GM20431 (cell line): ENCODE measurements at regions not wholly inside any gene's neighbourhood (a gene's known extent, or its start where the extent isn't known, plus 50 kb on each side); places are given as distances from the start of the nearest gene placed in this dataset.
"Not testable (repeated sequence)": the region's sequence is repeated elsewhere in the genome, so short reads cannot be mapped to it uniquely, and the experiment has no call there.

Experiments used
- in situ Hi-C: fragments of 300-500 bp; cut with MseI, MboI; formaldehyde crosslinking; loops from one replicate; pipeline ENCODE4 v1.15.0; 2020; ENCODE audit warnings: low sequenced_read_pairs; ENCODE audit not compliant: unreplicated experiment

DNA sequence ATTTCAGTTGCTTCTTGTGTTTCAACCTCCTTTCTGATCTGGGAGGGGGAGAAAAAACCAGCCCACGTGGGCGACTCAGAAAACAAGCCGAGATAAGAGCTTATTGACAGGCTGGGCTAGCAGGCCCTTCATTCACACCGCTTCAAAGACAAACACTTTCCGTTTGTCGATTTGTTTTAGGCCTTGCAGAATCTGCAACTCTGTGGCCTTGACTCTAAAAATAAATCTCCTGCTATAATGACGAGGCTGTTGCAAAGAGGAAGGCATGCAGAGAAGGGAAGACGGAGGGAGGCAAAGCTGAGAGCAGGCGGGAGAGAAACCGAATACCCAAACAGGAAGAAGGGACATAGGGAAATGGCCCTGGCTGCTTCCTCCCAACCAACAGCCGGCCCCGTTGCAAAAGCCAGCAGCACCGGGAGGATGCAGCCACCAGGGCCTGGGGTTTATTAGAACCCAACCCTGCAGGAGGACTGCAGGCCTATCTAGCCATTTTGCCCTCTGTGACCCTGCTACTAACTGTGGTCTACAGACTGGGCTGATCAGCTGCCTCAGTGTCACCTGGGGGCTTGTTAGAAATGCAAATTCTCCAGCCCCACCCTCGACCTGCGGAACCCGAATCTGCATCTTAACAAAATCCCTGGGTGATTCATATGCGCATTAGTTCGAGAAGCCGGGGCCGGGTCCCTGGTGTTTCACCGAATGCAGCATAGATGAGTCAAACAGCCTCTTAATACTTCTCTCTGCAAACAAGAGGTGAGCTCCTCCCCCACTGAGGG is 325.5 kb downstream of the BCOR start:
- in situ Hi-C loops: no loop called here

DNA sequence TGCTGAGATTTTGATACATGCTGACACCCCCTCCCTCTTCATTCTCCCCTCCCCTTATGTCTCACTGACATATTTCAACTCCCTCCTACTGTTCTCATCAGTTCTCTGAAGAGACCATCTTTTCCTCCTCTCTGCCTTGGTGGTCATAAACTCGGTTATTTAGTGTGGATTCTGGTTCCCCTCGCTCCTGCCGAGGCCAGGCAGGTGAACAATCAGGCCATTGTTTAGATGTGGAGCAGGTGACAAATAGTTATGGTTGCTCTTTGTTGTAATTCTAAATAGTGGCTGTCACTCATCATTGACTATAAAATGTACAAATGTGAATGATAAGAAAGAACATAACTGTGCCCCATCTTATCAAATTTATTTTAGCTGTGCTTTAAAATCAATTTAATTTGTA is 324.6 kb downstream of the BCOR start:
- in situ Hi-C loops: no loop called here

DNA sequence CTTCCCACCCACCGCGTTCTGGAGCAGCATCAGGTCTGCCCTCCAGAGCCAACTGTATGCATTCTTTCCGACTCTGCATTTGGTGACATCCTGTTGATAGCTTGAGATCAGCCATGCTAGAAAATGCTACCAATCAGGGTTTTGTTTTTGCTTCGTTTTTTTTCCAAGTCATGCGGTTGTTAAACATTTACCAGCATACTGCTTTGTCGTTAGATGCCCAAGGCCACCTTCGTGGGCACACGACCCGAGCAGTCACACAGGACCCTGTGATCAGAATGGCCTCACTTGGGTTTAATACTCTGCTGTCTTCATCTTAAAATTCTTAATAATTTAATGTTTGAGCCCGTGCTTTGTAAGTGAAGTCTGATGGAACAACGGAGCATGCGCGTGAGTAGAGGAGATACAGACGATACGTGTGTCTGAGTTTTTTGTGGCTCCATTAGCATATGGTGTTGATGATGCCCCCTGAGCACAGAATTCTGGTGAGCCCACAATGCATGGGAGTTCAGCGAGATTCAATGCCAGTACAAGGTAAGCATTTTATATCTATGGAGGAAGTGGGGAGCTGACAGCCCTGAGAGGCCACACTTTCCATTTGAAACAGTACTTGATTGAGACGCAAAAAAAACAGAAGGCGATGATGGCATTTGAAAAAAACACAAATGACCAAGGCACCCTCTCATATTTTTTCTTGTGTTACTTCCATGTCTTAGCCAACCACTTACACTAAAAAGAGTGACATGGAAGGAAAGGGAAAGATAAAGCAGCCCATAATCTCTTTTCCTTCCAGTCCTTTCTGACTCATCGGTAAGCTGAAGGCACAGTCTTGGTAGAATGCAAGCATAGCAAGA is 323.6 kb downstream of the BCOR start:
- in situ Hi-C loops: no loop called here

DNA sequence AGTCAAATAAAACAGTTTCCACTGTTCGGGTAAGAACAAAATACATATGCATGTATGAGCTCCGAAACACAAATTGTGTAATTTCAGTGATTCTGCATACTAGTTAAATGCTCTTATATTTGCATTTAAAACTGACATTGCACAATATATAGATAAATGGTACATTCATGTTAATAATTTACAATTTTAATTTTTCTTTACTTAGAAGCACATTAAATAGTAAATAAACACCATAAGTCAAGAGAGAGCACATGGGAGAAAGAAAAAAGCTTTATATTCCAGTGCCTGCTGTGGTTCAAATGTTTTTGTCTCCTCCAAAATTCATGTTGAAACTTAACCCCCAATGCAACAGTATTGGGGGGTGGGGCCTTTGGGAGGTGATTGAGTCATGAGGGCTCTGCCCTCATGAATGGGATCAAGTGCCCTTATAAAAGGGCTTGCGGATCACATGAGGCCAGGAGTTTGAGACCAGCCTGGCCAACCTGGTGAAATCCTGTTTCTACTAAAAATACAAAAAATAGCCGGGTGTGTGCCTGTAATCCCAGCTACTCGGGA is 322.9 kb downstream of the BCOR start:
- in situ Hi-C loops: no loop called here

DNA sequence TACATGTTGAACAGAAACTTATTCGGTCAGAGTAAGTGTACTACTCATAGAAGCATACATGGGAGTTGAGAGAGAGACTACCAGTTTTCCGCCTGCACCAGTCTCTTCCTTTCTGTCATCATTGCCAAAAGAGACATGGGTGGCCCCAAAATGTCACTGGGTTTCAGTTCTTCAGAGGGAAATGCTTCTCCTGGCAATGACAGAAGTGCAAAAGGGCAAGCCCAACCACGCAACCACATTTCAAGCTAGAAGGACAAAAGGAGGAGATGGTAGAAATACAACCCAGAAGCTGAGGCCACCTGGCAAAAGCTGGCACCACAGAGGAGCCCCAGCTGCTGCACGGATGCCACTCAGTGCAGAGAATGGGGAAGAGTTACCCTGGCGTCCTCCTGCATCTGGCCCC is 320.1 kb downstream of the BCOR start:
- in situ Hi-C loops: no loop called here

DNA sequence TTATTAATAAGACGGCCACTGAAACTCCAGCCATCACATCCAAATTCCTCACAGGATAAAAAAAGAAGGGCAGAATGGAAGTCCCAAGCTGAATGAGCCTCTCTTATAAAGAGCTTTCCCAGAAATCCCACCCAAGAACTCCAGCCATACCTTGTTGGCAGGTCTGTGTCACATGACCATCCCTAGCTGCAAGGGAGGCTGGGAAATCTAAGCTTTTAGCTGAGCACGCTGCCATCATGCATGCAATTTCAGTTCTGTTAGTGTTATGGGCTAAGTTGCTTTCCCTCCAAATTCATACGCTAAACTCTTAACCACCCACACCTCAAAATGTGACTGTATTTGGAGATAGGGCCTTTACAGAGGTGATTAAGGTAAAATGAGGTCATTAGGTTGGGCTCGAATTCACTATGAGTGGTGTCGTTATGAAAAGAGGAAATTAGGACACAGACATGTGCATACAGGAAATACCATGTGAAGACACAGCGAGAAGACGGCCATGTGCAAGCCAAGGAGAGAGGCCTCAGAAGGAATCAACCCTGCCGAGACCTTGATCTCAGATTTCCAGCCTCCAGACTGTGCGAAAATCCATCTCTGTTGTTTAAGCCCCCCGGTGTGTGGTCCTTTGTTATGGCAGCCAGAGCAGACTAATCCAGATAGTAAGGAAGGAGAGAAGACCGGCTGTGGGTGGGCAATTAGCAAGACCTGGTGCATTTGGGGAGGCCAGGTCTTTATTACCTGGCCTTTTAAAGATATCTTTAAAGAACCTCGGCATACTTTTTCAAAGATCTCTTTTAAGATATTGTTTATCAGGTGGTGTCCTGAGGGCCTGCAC is 317.6 kb downstream of the BCOR start:
- in situ Hi-C loops: no loop called here

DNA sequence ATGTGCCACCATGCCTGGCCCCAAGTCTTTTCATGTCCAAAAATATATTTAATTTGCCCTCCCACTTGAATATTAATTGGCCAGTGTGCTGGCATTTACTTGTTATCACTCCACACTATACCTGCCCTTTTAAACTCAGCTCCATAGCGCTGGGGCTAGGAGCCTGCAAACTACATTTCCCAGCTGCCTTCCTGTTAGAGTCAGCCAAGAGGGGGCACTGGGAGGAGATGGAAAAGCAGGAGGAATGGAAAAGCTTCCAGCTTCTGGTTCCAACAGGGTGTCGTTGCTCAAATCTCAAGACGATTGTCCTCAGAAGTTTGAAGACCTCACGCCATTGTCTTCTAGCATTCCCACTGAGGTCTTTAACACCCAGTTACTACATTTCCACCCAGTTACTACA is 315.5 kb downstream of the BCOR start:
- in situ Hi-C loops: no loop called here

DNA sequence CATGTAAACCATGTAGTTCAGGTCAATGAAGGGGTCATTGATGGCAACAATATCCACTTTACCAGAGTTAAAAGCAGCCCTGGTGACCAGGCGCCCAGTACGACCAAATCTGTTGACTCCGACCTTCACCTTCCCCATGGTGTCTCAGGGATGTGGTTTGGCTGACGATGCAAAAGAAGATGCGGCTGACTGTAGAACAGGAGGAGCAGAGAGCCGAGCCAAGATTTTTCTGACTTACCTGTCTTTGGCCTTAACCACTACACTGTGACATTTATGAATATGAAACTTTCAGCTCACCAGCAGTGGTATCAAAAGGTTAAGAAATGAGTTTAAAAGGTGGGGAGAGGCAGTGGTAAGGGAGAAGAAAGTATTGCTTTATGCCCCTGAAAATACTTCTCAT is 309.8 kb downstream of the BCOR start:
- in situ Hi-C loops: no loop called here

DNA sequence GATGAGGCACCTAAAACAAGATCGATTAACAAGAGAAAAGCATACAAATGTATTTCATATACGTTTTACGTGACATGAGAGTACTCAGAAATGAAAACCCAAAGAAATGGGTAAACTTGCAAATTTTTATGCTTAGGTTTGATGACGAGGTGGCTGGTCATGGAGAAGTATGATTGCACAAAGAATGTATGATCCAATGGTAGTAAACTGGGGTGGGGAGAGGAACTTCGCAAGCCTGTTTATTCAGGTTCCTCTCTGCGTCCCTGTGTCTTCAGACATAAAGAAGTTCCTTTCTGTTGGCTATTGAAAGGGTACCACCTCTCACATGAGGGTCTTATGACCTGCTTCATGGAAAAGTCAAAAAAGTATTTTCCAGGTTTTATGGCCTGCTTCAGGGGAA is 309.2 kb downstream of the BCOR start:
- in situ Hi-C loops: no loop called here

DNA sequence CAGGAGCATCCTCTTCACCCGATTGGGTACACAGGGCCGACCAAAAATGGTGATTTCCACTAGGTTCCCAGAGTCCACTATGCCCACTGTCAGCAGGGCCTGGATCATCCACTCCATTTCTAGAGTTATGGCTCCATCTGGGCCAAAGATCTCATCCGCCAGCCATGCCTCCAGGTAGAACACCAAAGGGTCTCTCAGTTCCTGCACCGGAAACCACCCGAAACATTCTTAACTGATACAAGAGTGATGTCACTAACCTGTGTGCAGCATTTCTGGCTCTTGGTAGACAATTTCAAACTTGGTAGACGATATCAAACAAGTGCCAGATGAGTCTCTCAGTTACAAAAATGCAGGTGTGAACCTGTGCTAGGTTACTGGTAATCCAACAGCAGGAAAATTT is 306.1 kb downstream of the BCOR start:
- in situ Hi-C loops: no loop called here

DNA sequence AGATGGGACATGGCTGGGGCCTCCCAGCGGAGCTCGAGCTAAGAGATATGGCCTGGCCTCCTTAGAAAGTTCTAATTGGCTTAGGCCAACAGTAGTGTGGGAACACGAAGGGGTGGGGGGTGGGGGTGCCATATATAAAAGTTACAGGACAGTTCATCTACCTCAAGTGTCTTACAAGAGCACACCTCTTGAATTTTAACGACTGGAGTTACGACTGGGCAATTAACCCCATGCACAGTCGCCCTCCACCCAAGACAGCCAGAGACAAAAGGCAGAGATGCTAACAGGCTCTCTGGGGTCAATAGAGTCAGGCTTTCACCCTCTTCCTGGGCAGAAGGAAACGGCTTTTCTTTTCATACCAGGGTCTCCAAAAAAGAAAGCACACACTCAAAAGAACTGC is 302.2 kb downstream of the BCOR start:
- in situ Hi-C loops: no loop called here

DNA sequence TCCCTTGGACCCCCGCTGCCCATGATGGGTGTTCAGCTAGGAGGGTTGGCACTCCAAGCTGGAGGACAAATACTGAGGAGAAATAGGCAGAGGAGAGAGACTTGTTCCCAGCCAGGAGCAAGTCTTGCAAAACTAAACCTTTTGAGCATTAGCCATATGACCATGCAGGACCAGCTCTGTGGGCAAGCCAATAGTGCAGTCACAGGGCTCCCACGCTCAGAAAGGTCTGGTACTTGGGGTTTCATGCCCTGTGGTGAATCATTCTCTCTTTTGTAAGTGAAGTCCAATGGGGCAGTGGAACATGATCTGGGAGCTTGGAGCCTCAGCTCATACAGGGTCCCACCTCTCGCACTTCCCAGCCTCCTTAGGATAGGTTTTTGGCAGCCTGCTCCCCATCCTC is 300.9 kb downstream of the BCOR start:
- in situ Hi-C loops: no loop called here

DNA sequence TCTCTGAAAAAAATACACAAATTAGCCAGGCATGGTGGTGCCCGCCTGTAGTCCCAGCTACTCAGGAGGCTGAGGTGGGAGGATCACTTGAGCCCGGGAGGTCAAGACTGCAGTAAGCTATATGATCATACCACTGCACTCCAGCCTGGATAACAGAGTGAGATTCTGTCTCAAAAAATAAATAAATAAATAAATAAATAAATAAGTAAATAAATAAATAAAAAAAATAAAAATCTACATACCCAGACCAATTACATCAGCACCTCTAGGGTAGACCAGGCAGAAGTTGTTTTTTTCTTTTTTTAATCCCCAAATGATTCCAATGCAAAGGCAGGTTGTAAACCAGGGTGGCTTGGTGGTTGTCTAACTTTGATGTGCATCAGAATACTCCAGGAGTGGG is 299.3 kb downstream of the BCOR start:
- in situ Hi-C loops: not testable (repeated sequence)

DNA sequence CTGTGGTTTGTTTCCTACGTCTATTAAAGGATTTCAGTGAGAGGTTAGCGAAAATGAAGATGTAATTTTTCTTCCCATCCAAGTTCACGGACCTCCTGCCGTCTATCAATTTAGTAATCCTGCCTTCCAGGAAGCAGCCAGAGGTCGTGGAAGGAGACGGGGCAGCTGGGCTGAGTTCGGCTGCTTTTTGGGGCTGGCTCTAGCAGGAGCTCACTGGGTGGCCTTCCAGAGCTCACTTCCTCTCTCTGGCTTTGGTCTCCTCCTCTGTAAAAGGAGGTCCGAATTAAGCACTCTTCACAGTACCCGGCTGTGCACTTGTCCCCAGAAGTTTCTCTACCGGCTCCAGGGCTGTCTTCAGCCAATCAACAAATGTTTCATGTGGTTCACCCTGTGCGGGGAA is 295.4 kb downstream of the BCOR start:
- in situ Hi-C loops: no loop called here

DNA sequence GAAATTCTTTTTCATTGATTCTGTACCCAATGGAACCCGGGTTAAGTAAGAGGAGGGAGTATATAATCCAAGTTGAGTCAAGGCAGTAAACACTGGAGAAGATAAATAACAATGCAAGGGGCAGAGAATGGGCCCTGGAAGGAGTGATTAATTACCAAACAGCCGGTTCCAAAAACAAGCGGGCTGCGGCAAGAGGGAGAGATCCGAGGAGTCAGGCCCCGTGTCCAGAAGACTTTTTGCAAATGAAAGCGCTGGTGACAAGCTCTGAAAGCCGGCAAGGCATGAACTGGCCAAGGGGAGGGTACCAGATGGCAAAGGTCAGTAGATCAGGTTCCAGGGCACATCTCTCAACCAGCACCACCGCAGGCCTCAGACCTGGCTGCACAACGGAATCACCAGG is 294.9 kb downstream of the BCOR start:
- in situ Hi-C loops: no loop called here

DNA sequence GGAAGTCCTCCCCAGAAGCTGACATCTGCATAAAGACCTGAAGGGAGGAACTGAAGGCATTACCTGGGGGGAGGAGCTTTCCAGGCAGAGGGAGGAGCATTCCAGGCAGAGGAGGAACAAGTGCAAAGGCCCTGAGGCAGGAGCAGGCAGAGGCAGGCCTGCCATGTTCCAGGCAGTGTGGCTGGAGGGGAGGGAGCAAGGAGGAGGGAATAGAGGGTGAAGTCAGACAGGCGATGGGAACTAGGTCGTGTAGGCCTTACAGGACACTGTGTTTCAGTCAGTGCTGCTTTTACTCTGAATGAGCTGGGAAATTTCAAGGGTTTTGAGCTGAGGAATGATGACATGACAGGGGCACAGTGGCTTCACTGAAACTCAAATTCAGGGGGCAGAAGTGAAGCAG is 292.7 kb downstream of the BCOR start:
- in situ Hi-C loops: no loop called here

DNA sequence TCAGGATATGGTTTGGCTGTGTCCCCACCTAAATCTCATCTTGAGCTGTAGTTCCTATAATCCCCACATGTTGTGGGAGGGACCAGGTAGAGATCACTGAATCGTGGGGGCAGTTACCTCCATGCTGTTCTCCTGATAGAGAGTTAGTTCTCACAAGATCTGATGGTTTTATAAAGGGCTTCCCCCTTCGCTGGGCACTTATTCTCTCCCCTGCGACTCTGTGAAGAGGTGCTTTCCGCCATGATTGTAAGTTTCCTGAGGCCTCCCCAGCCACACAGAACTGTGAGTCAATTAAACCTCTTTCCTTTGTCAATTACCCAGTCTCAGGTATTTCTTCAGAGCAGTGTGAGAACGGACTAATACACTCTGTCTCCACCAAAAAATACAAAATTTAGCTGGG is 291.9 kb downstream of the BCOR start:
- in situ Hi-C loops: no loop called here

DNA sequence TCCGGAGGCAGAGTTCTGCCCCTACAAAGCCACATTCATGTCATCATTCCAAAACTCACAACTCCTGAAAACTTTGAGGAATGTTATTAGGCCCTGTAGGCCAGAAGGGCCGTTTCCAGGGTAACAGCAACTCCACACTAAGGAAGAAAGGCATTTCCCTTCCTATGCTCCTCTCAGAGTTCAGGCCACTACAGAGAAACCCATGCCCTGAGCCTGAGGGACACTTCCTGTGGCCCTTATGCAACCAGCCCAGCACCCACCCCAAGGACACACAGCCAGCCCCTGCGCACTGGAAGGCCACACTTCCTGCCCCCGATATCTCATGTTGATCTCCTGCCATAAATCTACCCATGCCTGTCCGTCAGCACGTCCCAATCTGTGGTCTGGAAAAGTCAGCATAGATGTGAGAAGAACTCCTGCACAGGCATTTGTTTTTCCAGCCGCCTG is 289.3 kb downstream of the BCOR start:
- in situ Hi-C loops: no loop called here

DNA sequence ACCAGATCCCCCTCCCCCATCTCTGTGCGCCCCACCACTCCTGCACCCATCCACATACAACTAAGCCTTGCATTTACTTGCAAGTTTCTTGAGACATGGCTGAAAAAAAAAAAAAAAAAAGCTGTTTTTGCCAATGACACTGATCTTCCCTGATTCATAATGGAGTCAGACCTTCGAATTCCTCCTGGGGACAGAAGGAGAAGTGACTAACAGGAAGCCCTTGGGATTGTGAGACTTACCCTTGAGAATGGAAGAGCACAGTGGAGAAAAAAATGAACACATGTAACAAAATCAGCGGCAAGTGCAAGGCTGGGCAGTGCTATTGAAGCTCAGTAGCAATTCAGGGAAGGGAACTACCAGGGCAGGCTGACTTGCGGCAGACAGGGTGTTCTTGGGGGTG is 288.4 kb downstream of the BCOR start:
- in situ Hi-C loops: no loop called here

DNA sequence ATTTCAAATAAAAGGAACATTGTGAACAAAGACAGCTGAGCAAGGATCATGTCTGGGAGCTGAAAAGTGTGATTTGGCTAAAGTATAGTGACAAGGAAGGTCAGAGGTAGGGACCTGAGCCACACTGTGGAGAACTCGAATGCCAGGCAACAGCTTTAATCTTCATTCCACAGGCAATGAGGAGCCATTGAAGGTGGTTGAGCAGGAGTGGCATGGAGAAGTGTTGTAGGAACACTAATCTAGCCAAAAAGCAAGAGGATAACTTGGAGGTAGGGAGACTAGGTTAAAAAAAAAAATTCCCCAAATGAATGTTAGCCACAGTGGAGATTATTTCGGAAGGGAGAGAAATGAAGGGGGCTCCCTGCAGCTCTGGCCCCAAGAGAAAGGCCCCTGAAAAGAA is 286.9 kb downstream of the BCOR start:
- in situ Hi-C loops: no loop called here
